ENCODE measurements at regions not wholly inside any gene's neighbourhood (a gene's known extent, or its start where the extent isn't known, plus 50 kb on each side); places are given as distances from the start of the nearest gene placed in this dataset.

DNA sequence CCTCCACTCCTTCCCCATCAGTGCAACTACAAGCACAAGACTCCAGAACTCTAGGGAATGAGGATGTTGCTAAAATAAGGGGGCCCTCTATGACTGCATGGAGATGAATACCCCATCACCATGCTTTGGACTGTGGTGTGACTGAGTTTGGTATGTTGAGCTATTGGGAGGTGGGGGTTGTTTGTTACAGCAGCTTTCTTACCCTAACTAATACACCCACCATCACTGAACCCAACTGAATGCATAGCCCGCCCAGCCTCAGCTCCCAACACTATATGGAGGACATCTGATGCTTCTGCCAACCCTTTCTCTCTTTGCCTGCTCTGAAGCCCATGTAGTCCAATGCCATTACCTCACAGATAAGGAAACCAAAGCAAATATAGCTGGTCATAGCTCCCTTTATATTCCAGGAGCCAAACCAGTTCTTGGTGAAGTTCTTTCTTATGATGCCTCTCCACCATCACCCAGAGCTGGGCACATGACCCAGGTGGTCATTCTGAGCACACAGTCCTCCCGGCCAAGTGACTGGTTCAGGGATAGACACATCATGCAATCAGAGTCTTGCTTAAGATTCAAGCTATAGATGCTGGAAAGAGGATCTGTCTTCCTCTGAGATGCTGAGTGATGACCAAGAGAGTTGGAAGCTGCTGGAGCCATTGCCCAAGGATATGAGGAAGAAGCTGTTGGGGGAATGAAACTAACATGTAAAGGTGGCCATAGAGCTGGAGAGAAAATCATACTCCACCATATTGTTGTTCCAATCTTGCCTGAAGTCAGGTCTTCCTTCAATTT, 155.6 kb upstream of the HAAO start:
- no peak for DNase-seq

- DNase-seq = peak in 1 of 2 experiments; percentile 18
Measured at GRCh38 chr2:42944779-42945415, 152.5 kb upstream of the HAAO start.

GRCh38 chr2:42942990-42943493, 150.7 kb upstream of the HAAO start:
- no peak for DNase-seq

GRCh38 chr2:42942214-42942989, 150.0 kb upstream of the HAAO start:
- DNase-seq = no peak

GRCh38 chr2:42941633-42942176, 149.3 kb upstream of the HAAO start:
- DNase-seq = no peak

- no peak for DNase-seq
Measured at GRCh38 chr2:42939411-42940206, 147.2 kb upstream of the HAAO start.

DNA sequence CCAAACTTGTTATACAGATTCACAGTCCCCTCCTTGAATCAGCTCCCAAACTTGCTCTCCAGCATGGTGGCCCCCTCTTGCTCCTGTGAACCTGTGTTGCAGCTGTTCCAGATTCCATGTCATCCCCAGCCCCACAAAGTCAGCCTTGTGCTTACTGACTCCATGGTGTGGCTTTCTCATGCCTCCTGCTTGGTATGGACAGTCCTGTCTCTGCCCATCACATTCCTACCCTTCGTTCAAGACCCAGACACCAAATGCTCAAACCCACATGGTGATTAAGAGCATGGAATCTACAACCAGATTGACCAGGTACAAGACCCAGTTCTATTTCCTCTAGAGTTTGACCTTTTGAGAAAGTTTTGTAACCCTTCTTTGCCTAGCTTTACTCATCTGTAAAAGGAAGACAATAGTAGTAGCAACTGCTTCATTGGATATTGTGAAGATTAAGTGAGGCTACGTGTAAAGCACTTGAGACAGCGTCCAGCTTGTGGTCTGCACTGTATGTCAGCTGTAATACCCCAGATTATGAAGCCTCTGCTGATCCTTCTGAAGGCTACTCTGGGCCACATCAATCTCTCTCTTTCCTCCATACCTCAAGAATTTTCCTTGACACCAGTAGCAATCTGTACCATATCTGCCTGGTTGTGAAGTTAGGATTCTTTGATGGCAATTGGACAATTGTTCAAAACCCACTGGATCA, 146.4 kb upstream of the HAAO start:
- no peak for DNase-seq

- DNase-seq = no peak
Measured at GRCh38 chr2:42937171-42937875, 144.9 kb upstream of the HAAO start.

DNA sequence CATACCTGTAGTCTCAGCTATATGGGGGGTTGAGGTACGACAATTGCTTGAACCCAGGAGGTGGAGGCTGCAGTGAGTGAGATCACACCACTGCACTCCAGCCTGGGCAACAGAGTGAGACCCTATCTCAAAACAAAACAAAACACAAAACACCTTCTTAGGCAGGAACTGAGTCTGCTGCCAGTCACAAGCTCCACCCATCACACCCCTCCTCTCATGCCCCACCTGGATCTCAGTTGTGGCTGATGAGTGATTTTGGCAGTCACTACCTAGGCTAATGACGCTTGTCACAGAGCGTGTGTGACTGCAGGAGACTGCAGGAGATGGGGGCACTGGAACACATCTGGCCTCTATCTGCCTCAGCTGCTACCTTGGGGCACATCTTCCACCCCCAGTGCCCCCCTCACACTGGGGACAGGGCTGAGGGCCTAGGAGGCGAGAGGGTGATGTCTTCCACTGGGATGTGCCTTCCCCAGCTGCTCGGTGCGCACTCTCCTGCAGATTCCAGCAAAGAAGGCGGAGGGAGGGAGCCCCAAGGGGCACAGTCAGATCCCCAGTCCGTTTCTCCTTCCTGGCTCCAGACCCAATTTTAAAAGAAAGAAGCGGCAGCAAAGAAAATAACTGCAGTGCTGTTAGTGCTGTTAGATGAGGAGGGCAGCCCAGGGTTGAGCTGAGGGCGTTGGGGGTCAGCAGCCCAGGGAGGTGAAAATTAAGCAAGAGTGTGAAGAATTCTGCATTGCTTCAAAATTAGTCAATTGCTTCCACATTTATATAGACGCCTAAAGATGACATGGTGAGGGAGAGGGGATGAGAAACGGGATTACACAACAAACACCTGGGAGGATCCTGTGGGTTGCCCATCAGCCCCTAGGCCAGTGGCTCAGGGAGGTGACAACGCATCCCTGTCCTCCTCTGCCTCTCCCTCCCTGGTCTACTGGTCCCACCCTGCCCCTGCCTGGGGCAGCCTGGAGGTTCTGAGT, 143.6 kb upstream of the HAAO start:
- peak in 1 of 2 experiments; percentile 49 for DNase-seq

GRCh38 chr2:42934580-42935186, 142.3 kb upstream of the HAAO start:
- no peak for DNase-seq

DNA sequence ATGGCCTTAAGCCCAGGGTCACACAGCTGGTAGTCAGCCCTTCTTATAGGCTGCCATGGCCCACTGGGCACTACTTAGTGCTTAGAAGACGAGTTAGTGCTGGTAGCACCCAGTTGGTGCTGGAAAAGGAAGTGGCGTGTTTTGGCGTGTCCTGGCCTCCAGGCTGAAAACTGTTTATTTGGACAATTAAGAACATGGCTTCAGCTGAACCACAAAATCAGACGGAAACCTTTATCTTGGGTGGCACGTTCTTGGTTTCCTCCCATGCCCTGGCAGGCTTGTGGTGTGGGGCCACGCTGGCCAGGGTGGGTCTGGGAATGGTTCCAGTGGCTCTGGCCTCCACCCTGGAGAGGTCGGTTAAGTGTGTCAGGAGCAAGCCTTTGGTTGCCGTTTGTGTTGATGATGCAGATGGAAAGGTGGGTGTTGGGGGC, 141.5 kb upstream of the HAAO start:
- no peak for DNase-seq

DNA sequence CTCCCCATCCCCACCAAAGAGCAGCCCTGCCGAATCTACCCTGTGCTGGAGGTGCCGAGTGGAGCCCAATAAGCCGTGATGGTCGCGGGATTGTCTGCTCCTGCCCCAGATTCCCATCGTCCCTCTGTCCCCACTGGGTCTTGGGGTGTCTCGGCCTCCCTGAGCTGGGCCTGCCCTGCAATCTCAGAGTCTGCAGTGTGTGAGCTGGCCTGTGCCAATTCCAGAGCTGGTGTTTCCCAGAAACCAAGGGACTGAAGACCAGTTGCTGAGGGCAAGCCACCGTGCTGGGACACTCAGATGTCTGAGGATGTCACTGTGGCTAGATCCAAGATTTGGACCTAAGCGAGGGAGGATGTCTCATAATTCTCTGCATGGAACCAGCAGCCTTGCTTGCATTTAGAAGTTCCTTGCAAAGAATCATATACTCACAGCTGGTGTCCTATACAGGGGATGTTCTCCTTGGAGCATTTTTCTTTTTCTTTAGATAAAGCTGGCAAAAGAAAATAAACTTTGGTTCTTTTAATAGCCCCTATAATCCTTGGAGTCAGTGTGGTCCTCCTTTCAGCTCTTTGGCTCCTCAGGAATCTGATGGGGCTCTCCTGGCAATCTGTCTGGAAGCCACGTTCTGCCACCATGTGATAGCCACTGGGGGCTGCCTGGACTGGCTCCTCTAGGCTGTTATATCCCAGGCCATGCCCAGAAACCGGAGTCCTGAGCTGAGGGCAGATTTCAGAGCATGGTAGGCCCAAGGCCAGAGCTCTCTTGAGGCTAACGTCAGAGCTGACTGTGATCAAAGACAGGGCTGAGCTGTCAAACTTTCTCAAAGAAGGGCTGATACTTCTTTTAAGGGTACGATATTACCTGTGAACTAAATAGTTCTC, 140.1 kb upstream of the HAAO start:
- DNase-seq = no peak

- DNase-seq = no peak
Measured at GRCh38 chr2:42931818-42932195, 139.4 kb upstream of the HAAO start.

DNA sequence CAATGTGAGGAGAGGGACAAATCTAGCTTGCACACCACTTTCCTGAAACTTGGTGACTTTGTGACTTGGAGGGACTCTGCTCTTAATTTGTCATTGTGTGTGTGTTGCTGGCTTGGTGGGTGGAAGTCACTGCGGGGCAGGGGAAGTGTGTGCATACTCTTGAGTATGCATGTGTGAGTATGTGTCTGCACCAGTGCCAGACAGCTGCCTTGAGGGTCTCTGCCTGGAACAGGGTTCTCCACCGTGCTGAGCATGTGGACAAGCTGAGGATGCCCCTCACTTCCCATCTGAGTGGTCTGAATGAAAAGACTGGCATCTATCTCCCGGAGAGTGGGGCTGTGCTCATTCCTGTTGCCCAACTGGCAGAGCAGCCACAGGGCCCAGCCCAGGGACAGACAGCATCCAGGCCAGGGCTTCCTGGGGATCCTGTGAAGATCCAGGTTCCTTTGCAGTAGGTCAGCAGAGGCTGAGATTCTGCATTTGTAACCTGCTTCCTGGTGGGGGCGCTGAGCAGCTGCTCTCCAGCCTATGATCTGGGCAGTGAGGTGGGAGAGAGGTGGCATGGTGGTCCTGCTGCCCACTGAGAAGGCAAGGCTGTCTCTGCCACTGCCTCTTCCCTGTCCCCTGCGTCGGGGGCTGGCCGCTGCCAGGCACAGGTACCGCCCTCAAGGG, 138.9 kb upstream of the HAAO start:
- no peak for DNase-seq

GRCh38 chr2:42930025-42930581, 137.7 kb upstream of the HAAO start:
- DNase-seq = peak in 1 of 2 experiments; percentile 16

- DNase-seq = no peak
Measured at GRCh38 chr2:42929546-42930024, 137.2 kb upstream of the HAAO start.
